ENCODE measurements at regions not wholly inside any gene's neighbourhood (a gene's known extent, or its start where the extent isn't known, plus 50 kb on each side); places are given as distances from the start of the nearest gene placed in this dataset.

DNA sequence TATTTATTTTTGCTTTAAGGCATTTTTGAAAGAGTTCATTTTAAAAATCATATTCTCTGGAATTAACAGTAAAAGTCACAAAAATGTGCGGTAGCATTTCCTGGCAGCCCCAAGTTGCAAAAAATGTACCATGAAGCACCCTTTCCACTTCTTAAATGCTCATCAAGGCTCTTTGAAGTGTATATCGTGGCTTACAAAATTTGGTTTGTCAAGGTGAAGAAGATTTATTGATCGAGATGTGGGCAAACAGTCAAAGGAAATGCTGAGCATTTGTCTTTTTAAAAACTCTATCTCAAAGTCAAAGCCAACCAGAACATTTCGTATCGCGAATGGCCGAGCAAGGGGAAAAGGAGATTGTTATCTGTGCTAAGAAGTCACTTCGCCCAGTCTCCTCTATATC lies 277.5 kb upstream of the KAZN start:
- no peak for DNase-seq (ENCODE audit: low read depth, low spot score)
- TF ChIP-seq, protein P1, sequence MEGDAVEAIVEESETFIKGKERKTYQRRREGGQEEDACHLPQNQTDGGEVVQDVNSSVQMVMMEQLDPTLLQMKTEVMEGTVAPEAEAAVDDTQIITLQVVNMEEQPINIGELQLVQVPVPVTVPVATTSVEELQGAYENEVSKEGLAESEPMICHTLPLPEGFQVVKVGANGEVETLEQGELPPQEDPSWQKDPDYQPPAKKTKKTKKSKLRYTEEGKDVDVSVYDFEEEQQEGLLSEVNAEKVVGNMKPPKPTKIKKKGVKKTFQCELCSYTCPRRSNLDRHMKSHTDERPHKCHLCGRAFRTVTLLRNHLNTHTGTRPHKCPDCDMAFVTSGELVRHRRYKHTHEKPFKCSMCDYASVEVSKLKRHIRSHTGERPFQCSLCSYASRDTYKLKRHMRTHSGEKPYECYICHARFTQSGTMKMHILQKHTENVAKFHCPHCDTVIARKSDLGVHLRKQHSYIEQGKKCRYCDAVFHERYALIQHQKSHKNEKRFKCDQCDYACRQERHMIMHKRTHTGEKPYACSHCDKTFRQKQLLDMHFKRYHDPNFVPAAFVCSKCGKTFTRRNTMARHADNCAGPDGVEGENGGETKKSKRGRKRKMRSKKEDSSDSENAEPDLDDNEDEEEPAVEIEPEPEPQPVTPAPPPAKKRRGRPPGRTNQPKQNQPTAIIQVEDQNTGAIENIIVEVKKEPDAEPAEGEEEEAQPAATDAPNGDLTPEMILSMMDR (IDR thresholded peaks at IDR 0.05; ENCODE audit: insufficient read depth, low read length, missing control alignments) = no peak
- H3K4me3 ChIP-seq (ENCODE audit: low read depth, low read length) = no peak overlapping the region
- CTCF ChIA-PET = no interaction called here
- POLR2A ChIA-PET = no interaction called here

DNA sequence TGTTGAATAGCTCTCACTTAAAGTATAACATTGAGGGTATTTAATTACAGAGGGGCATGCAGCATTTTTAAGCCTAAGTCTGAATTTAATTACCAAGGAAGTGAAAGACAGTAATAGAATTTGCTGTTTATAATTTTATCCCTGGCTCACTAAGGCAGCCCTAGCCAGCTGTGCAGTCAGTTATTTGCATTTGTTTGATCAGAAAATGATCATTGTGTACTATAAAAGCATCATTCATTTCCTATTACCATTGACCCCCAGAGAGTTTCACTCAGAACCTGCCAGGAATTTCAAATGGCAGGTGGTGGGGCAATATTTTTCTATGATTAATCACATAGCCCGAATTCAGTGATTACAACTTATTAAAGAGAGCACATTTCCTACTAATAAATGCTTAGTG lies 277.1 kb upstream of the KAZN start:
- CTCF ChIA-PET = no interaction called here
- TF ChIP-seq, protein P1 (IDR thresholded peaks at IDR 0.05; ENCODE audit: insufficient read depth, low read length, missing control alignments) = no peak
- DNase-seq (ENCODE audit: low read depth, low spot score) = no peak
- H3K4me3 ChIP-seq (ENCODE audit: low read depth, low read length) = no peak overlapping the region
- POLR2A ChIA-PET = no interaction called here

DNA sequence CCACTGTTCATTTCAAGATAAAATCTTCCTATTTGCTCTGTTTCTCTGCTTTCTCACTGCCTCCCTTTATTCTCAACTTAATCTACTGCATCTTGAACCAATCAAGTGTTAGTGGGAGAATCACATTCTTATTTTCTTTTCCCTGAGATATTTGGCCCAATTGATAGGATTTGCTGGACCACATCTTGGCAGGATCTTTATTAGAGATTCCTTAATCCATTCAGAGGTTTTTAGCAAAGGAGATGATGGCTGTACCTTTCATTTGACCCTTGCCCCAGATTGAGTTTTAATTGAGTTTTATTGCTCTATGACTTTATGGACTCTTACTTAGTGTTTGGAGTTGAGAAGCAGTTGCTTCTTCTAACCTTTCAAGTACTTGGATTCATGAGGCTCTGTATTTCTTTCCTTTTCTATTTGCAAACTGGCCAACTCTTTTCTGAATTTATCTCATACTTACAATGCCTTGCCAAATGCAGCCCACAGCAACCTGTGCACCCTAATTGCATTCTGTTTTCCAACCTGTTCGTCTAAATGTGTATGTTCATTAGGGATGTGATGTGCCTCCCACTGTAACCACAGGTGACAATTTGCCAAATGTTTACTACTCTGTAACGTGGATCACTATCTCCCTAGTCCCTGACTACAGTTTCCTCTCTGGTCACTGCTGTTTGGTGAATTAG lies 274.8 kb upstream of the KAZN start:
- CTCF ChIA-PET = no interaction called here
- no peak overlapping the region for H3K4me3 ChIP-seq (ENCODE audit: low read depth, low read length)
- POLR2A ChIA-PET = no interaction called here
- TF ChIP-seq, protein P1 (IDR thresholded peaks at IDR 0.05; ENCODE audit: insufficient read depth, low read length, missing control alignments) = no peak
- no peak for DNase-seq (ENCODE audit: low read depth, low spot score)

DNA sequence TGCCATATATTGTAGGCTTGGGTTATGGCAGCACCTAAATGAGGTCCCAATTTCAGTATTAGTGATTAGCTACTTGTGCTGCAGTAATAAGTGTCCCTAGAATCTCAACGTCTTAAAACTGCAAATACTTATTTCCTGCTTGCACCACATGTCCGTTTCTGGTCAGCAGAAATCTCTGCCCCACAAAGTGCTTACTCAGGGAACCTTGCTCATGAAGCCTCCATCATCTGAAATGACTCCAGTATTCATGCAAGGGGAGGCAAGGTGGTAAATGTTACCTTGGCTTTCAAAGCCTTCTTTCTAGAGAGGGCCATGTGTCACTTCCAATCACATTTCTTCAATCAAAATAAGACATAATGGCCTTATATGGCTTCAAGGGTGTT lies 274.2 kb upstream of the KAZN start:
- no peak for DNase-seq (ENCODE audit: low read depth, low spot score)
- CTCF ChIA-PET = no interaction called here
- TF ChIP-seq, protein P1 (IDR thresholded peaks at IDR 0.05; ENCODE audit: insufficient read depth, low read length, missing control alignments) = no peak
- H3K4me3 ChIP-seq (ENCODE audit: low read depth, low read length) = no peak overlapping the region
- POLR2A ChIA-PET = no interaction called here

DNA sequence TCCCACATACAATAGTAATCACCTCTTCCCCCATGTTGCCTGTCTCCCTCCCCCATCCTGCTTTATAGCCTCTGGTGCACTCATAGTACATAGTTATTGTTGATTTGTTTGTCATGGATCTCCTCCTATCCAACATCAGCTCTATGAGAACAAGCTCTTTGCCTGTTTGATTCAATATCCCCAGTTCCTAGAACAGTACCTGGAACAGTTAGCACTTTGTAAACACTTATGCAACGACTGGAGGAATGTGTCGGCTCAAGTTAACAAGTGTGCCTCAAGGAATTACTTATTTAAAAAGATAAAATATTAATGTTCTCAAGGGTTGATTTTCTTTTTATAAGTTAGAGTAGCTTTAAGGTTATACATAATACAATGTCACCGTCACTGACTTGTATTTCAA lies 271.6 kb upstream of the KAZN start:
- ChIA-PET POLR2A (no interaction called here), CTCF (no interaction called here)
- TF ChIP-seq, protein P1 (IDR thresholded peaks at IDR 0.05; ENCODE audit: insufficient read depth, low read length, missing control alignments) = no peak
- no peak overlapping the region for H3K4me3 ChIP-seq (ENCODE audit: low read depth, low read length)
- no peak for DNase-seq (ENCODE audit: low read depth, low spot score)

DNA sequence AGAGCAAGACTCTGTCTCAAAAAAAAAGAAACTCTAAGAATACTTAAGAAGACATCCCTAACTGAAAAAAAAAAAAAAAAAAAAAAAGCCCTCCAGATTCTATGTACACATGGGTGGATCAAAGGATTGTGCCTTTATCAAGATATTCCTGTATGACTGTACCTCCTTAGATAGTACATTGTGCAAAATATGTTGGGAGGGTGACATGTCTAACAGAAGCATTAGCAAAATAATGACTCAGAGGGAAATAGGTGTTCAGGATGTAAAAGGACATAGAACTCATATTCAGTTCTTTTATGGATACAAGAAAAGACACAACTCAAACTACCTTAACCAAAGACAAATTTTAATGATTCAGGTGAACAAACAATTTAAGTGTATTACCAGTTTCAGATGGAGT lies 269.8 kb upstream of the KAZN start:
- POLR2A ChIA-PET = no interaction called here
- TF ChIP-seq, protein P1 (IDR thresholded peaks at IDR 0.05; ENCODE audit: insufficient read depth, low read length, missing control alignments) = no peak
- CTCF ChIA-PET = no interaction called here
- H3K4me3 ChIP-seq (ENCODE audit: low read depth, low read length) = no peak overlapping the region
- DNase-seq (ENCODE audit: low read depth, low spot score) = no peak
